Osteocyte (in vitro differentiated cells): ENCODE measurements at regions not wholly inside any gene's neighbourhood (a gene's known extent, or its start where the extent isn't known, plus 50 kb on each side); places are given as distances from the start of the nearest gene placed in this dataset.

Experiments
- DNase-seq: peaks from one replicate; pipeline ENCODE4 v3.0.0; 2021; ENCODE audit warnings: mixed read lengths; ENCODE audit not compliant: unreplicated experiment; ENCODE audit errors: extremely low spot score
- H3K27ac Mint-ChIP-seq: one replicate; pipeline ENCODE4 v1.8.0; 2021; ENCODE audit warnings: mild to moderate bottlenecking, mixed read lengths; ENCODE audit not compliant: unreplicated experiment
- H3K27me3 Mint-ChIP-seq: one replicate; pipeline ENCODE4 v1.8.0; 2021; ENCODE audit warnings: mixed read lengths; ENCODE audit not compliant: unreplicated experiment
- H3K36me3 Mint-ChIP-seq: one replicate; pipeline ENCODE4 v1.8.0; 2021; ENCODE audit warnings: mixed read lengths; ENCODE audit not compliant: unreplicated experiment
- H3K4me1 Mint-ChIP-seq: one replicate; pipeline ENCODE4 v1.8.0; 2021; ENCODE audit warnings: mixed read lengths; ENCODE audit not compliant: unreplicated experiment
- H3K4me3 Mint-ChIP-seq: one replicate; pipeline ENCODE4 v1.8.0; 2021; ENCODE audit warnings: mild to moderate bottlenecking, moderate library complexity, mixed read lengths; ENCODE audit not compliant: unreplicated experiment
- H3K9me3 Mint-ChIP-seq: one replicate; pipeline ENCODE4 v1.8.0; 2021; ENCODE audit warnings: mixed read lengths; ENCODE audit not compliant: unreplicated experiment
- TF ChIP-seq, protein P1 (sequence below): fragments of 200-600 bp; sonication (generic); IDR thresholded peaks from 2 replicates; pipeline ENCODE4 v1.5.0; 2021; ENCODE audit warnings: antibody characterized with exemption, mild to moderate bottlenecking, moderate library complexity

DNA sequence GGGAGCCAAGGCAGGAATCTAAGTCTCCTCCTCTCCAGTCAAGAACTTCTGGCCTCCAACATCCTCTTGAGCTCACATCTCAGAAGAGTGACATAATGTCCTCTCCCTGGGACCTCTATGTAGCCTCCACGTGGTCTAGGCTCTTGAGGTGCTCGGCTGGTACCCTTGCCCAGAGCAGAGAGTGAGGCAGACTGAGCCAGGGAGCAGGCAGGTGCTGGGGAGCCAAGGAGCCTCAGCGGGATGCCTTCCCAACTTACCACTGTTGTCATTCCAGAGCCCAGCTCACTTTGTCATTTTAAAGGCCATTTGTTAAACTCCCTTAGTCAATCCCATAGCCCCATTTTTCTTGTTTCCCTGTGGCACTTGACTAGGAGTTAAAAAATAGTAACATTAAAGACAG is 52.1 kb upstream of the DUSP22 start:
- Mint-ChIP-seq H3K27ac (no peak overlapping the region), H3K27me3 (peaks cover 37% of the 10 kb centered on the region), H3K9me3 (peaks cover 11% of the 10 kb centered on the region), H3K4me3 (no peak overlapping the region), H3K36me3 (no peaks in the 10 kb centered on the region), H3K4me1 (peaks cover 14% of the 10 kb centered on the region)
- DNase-seq = no peak
- TF ChIP-seq, protein P1, sequence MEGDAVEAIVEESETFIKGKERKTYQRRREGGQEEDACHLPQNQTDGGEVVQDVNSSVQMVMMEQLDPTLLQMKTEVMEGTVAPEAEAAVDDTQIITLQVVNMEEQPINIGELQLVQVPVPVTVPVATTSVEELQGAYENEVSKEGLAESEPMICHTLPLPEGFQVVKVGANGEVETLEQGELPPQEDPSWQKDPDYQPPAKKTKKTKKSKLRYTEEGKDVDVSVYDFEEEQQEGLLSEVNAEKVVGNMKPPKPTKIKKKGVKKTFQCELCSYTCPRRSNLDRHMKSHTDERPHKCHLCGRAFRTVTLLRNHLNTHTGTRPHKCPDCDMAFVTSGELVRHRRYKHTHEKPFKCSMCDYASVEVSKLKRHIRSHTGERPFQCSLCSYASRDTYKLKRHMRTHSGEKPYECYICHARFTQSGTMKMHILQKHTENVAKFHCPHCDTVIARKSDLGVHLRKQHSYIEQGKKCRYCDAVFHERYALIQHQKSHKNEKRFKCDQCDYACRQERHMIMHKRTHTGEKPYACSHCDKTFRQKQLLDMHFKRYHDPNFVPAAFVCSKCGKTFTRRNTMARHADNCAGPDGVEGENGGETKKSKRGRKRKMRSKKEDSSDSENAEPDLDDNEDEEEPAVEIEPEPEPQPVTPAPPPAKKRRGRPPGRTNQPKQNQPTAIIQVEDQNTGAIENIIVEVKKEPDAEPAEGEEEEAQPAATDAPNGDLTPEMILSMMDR = no peak

DNA sequence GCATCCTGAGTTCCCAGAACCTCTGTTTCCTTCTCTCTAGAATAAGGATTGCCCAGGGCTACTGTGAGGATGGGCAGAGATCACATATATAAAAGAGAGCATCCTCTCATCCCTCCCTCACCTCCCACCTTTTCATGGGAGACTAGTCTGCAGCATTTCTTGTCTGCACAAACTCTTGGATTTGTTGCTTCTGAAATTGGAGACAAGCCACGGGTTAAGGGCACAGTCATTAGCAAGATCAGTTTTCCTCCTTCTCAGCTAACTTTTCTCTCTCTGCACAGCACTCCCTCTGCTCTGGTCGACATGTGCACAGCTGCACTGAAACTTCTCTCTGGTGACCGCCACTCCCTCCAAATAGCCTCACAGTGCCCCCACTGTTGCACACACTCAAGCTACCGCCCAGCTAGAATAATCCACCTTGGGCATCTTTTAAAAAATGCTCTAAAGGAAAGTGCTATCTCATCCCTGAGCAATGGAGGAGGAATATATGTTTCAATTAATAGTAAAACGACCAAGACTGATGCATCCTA is 50.9 kb upstream of the DUSP22 start:
- Mint-ChIP-seq H3K27me3 (peaks cover 45% of the 10 kb centered on the region), H3K9me3 (peaks cover 11% of the 10 kb centered on the region), H3K4me1 (peaks cover 6% of the 10 kb centered on the region), H3K36me3 (no peaks in the 10 kb centered on the region), H3K27ac (no peak overlapping the region), H3K4me3 (no peak overlapping the region)
- TF ChIP-seq, protein P1 = no peak
- DNase-seq = no peak
